SKM-1 (cell line): ENCODE measurements at regions not wholly inside any gene's neighbourhood (a gene's known extent, or its start where the extent isn't known, plus 50 kb on each side); places are given as distances from the start of the nearest gene placed in this dataset.

Source experiments
- DNase-seq: peaks from one replicate; lab custom pipeline; 2025; ENCODE audit not compliant: unreplicated experiment; lab: John Stamatoyannopoulos, UW

DNA sequence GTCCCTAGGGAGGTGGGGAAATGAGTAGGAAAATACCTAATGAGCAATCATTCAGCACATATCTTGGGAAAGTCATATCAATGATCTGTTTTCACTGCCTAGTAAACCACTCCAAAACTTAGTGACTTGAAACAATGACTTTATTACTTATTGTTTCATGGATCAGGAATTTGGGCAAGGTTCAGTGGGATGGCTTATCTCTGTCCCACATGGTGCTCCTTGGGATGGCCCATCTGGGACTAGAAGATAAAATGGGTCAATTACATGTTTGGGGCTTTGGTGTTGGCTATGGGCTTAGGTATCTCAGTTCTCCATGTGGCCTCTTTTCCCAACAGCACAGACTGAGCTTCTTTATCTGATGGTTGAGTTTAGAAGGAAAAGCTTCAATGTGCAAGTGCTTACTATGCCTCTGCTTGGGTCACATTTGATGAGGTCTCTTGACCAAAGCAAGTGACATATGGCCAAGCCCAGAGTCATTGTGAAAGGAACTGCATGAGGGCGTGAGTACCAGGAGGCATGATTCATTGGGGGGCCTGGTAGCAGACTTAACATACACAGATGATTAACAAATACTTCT lies 218.1 kb upstream of the TNP1 start:
- DNase-seq: no peak

DNA sequence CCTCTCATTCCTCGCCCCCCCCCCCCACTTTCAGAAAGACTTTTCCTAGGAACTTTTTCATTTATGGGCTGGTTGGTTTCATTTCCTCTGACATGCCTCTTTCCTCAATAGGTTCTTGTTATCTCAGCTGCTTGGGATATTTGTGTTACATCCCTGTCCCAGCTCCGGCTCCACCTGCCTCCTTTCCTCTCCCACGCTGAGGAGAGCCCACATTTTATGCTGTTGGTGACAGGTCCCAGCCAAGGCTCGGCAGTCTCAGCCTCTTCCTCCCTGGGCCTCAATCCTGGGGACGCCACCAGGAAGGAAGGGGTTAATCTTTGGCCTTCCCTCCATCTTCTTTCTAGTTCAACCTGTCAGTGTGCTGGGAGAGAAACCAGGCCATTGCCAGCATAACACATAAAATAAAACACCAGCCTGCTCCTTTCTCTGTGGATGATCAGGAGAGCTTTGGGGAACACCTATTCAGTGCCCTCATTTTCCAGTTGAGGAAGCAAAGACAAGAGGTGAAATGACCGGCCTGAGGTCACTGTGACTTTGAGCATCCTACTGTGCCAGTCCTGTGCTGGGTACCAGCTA lies 216.9 kb upstream of the TNP1 start:
- DNase-seq: no peak

DNA sequence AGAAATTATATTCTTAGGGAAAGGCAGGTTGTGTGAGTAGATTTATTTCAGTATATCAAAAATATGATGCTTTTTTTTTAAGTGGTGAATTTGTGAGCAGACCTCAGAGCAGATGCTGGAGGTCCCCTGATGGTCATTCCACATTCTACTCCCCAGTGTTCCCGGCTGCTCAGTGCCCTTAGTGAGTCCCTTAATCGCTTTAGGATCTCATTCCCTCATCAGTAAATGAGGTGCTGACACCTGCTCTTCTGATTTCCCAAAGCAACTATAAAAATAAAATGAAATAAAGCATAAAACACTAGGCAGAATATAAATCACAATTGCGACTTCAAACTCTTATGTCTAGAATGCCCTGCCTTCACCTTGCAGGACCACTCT lies 216.2 kb upstream of the TNP1 start:
- no peak for DNase-seq

- DNase-seq: no peak
Observed at GRCh38 chr2:217075268-217076057, 215.6 kb upstream of the TNP1 start.

DNA sequence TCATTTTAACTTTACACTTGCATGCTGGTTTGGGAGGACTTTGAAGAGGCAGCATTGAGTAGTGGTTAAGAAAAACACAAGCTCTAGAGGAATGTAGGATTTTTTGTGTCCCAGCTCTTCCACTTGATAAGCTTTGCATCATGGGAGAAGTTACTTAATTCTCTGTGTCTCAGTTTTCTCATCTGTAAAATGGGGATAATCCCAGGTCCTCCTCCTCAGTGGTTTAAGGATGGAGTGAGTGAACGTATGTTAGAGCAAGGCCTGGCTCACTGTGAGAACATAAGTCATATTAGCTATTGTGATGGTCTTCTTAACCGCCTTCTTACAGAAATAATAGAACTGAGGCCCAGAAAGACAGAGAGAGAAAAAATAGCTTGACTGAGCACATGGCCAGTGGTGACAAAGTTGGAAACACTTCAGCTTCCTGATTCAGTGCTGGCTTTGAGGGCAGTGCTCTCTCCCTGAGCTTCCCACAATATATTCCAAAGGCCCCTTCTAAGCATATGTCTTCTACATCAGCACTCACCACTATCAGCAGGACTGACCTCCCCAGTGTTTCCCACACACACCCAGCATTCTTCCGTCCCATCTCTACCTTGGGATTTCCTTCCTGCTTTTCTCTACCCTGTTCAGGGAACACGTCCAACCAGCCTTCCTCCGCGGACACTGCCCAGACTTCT lies 214.9 kb upstream of the TNP1 start:
- DNase-seq: no peak

DNA sequence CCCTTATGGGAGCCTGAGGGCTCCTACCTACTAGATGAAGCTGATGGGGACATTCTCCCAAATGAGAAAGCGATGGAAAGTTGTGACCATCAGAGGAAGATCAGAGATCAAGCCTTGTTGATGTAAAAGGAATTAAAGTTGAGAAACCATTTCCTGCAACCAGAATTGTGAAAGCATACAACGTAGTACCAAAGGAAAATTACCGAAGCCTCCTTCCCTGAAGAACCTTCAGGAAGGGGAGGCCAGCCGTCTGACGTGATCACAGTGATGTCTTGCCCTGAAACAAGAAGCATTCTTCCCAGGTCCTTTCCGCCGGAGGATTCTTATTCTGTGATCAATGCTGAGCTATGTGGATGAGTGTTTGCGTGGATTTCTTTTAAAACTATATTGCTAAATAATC lies 211.6 kb upstream of the TNP1 start:
- DNase-seq: no peak

GRCh38 chr2:217070611-217071010 lies 210.7 kb upstream of the TNP1 start:
- DNase-seq: no peak

GRCh38 chr2:217070043-217070430 lies 210.2 kb upstream of the TNP1 start:
- no peak for DNase-seq

GRCh38 chr2:217069263-217070042 lies 209.6 kb upstream of the TNP1 start:
- no peak for DNase-seq

DNA sequence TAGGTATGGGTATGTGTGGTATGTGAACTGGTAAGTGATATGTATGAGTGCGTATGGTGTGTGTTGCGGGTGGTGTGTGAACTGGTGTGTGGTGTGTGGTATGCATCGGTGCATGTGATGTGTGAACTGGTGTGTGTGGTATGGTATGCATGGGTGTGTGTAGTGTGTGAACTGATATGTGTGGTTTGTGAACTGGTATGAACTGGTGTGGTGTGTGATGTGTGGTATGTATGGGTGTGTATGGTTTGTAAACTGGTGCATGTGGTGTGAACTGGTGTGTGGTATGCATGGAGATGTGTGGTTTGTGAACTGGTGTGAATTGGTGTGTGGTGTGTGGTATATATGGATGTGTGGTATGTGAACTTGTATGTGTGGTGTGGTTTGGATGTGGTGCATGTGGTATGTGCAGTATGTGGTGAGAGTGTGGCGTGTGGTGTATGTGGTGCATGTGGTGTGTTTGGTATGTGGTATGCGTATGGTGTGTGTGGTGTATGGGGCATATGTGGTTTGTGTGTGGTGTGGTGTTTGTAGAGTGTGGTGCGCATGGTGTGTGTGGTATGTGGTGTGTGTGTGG lies 208.9 kb upstream of the TNP1 start:
- no peak for DNase-seq

GRCh38 chr2:217067787-217068186 lies 207.9 kb upstream of the TNP1 start:
- no peak for DNase-seq

DNA sequence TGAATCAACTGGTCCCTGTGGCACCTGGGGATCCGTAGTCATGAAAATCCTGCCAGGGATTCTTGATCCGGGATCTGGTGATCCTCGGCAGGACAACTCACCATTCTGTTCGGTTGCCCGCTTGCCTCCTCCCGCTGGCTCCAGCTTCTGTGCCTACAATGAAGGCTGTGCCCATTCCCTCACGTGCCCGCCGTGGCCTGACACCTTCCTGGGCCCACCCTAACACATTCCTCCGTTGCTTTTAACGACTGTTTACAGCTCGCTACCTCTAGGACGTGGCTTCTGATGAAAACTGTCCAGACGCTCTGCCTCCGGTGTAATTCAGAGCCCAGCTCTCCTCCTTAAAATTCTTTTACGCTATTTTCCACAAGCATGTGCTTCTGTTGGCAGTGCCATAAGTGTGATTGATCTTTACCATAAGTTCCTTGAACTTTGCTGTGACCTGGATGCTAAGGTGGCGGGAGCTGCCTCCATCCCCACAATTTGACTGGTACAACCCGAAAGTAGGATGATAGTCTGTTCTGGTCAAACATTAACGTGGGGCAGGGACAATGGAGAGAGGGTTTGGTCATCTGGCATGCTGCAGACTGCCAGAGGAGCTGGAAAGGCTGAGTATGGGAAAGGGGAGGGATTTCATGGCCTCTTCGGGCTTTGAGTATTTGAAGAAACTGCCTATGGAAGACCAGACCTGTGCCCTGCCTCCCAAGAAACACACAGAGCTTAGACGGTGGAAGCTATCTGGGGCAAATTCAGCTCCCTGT lies 206.8 kb upstream of the TNP1 start:
- no peak for DNase-seq

DNA sequence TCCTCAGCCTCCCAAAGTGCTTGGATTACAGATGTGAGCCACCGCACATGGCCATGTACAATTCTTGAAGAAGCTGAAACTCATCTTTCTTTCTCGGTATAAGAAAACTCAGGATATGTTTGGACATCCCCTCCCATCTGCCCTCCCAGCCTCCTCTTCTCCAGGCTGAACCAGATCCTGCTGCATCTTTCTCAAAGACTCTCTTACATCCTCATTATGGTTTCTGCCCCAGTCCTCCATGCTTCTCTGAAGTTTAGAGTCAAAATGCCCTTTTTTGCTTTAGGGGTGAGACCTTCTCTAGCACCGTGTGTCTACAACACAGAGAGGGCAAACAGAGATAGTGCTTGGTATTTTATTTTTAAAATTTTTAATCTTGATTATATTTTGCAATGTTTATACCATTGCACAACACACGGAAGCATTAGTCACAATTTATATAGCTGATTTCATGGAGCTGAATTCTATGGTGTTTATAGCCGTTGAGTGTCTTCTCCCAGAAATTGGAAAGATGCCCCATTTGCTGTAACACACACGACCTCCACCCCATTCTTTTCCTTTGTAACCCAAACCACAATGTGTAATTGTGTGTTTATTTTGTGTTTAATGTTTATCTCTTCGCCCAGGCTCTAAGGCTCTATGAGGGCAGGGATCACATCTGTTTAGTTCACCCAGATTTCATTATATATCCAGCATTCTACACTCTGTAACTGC lies 206.0 kb upstream of the TNP1 start:
- DNase-seq: no peak

- no peak for DNase-seq
Observed at GRCh38 chr2:217065012-217065290, 205.1 kb upstream of the TNP1 start.

DNA sequence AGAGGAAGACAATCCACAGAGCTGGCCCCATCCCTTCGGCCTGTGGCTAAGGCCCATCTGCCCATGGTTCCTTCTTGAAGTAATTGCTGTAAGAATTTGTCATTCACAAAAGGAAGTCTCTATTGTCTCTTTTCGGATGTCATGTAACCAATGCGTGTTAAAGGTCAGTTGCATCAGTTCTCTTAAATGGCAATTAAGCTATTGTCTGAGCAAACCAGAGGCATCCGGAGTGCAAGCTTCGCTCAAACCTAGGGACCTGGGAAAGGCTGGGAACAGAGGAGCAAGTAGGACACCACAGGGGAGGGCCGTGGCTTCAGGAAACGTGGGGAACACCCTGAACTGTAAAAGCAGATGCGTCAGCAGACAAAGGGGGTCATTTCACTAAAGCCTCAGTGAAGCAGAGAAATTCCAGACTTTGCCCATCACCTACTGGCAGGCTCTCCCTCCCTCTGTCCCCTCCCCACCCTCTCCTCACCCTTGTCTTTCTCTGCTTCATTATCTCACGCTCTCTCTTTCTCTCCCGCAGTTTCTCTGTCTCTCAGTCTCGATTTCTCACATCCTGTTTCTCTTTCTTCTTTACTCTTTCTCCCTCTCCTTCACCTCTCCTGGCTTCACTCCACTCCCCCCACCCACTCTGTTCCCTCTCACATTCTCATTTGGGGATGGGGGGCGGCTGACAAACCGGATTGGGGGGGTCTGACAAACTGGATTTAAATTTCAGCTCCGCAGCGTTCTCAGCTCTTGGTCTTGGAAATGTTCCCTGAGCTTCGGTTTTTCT lies 204.6 kb upstream of the TNP1 start:
- DNase-seq: peak; percentile 37

DNA sequence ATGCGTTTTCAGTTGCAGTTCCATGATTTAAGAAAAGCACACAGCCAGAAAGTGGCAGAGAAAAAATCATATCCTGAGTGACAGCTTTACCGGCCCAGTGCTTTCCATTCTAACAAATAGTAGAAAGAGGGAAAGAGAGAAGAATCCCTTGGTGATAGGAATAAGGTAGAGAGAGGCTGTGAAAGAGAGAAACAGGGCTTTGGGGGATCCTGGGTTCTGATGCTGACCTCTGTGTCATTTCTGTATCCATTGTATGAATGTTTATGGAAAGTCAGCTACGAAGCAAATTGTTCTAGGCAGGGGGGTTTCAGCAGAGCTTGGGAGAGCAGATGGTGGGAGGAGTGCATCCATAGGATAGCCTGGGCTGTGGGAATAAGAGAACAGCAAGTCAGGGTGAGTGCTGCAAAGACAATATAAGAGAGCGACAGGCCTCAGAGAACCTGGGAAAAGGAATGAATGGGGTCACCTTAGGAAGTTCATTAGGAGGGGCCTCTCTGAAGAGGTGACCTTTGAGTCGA lies 203.4 kb upstream of the TNP1 start:
- DNase-seq: no peak

GRCh38 chr2:217062768-217063167 lies 202.9 kb upstream of the TNP1 start:
- DNase-seq: no peak

GRCh38 chr2:217061916-217062505 lies 202.1 kb upstream of the TNP1 start:
- DNase-seq: no peak
